ENCODE measurements at regions not wholly inside any gene's neighbourhood (a gene's known extent, or its start where the extent isn't known, plus 50 kb on each side); places are given as distances from the start of the nearest gene placed in this dataset.
A peak's percentile ranks its signal among the peaks of the same experiment; 100 is the strongest.

DNA sequence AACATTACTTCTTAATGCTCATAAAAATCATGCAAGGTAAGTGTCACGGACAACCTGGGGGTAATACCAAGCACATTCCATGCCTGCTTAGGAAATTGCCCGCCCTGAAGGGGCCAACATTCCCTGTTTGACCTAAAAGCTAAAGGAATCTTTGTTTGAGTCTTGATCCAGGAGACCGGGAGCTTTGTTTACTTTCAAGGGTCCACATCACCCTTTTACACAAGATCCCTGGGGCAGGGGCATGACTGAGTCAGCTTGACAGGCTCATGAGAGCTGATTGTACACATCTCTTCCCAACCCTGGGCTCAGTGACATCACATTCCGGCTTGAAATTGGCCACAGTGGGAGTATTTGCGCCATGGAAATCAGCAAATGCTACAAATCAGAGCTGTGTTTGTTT, 248.1 kb upstream of the HABP2 start:
- H3K9ac ChIP-seq (ENCODE audit: low read depth, low read length): no peak overlapping the region
- H3K27ac ChIP-seq (ENCODE audit: low read depth, low read length): no peak overlapping the region
- H3K36me3 ChIP-seq (ENCODE audit: control insufficient read depth, insufficient read depth, low read length): no peaks in the 10 kb centered on the region
- no peaks in the 10 kb centered on the region for H3K9me3 ChIP-seq (ENCODE audit: control insufficient read depth, insufficient read depth, low read length)
- H3K27me3 ChIP-seq (ENCODE audit: control insufficient read depth, insufficient read depth, low read length): no peaks in the 10 kb centered on the region
- H3K4me1 ChIP-seq (ENCODE audit: control insufficient read depth, insufficient read depth, low read length): 0 out of 2 replicates have a peak, but pooled peaks cover 5% of the 10 kb centered on the region
- H3K4me3 ChIP-seq (ENCODE audit: low read depth, low read length): no peak overlapping the region

DNA sequence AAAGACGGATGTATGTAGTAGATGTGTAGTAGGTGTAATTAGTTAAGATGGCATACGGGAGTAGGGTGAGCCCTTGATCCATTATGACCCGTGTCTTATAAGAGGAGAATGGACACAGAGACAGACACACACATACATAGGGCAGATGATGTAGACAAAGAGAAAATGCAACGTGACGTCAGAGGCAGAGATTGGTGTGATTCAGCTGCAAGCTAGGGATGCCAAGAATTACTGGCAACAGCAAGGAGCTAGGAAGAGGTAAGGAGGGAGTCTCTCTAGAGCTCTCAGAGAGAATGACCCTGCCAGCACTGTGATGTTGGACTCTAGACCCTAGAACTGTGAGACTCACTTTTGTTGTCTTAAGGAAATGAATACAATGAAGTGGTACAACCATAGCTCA, 247.0 kb upstream of the HABP2 start:
- Histone ChIP-seq H3K4me1 (ENCODE audit: control insufficient read depth, insufficient read depth, low read length) (peaks cover 9% of the 10 kb centered on the region; the same call in 1 of the 2 replicates), H3K27ac (ENCODE audit: low read depth, low read length) (no peak overlapping the region), H3K9ac (ENCODE audit: low read depth, low read length) (no peak overlapping the region), H3K27me3 (ENCODE audit: control insufficient read depth, insufficient read depth, low read length) (no peaks in the 10 kb centered on the region), H3K36me3 (ENCODE audit: control insufficient read depth, insufficient read depth, low read length) (no peaks in the 10 kb centered on the region), H3K9me3 (ENCODE audit: control insufficient read depth, insufficient read depth, low read length) (no peaks in the 10 kb centered on the region), H3K4me3 (ENCODE audit: low read depth, low read length) (no peak overlapping the region)

DNA sequence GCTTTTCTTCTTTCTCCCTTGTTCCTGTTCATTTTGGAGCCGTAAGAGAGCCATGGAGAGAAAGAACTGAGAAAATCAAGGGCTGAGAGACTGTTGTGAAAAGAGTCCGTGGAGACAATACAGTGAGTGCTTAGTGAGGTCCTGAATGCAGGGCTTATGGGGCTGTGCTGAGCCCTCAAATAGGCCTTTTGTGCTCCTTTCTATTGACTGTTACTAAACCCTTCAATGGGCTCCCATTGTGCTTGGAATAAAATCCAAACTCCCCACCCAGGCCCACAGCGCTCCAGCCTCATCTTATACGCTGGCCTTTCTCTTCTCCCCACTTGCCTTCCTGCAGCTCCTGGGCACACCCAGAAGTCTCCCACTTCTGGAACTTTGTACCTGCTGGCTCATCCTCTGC, 243.1 kb upstream of the HABP2 start:
- H3K4me1 ChIP-seq (ENCODE audit: control insufficient read depth, insufficient read depth, low read length): peaks cover 9% of the 10 kb centered on the region; the same call in 1 of the 2 replicates
- H3K9ac ChIP-seq (ENCODE audit: low read depth, low read length): no peak overlapping the region
- H3K9me3 ChIP-seq (ENCODE audit: control insufficient read depth, insufficient read depth, low read length): no peaks in the 10 kb centered on the region
- H3K27me3 ChIP-seq (ENCODE audit: control insufficient read depth, insufficient read depth, low read length): no peaks in the 10 kb centered on the region
- H3K36me3 ChIP-seq (ENCODE audit: control insufficient read depth, insufficient read depth, low read length): no peaks in the 10 kb centered on the region
- H3K27ac ChIP-seq (ENCODE audit: low read depth, low read length): peak overlapping the region; percentile 84
- no peak overlapping the region for H3K4me3 ChIP-seq (ENCODE audit: low read depth, low read length)

DNA sequence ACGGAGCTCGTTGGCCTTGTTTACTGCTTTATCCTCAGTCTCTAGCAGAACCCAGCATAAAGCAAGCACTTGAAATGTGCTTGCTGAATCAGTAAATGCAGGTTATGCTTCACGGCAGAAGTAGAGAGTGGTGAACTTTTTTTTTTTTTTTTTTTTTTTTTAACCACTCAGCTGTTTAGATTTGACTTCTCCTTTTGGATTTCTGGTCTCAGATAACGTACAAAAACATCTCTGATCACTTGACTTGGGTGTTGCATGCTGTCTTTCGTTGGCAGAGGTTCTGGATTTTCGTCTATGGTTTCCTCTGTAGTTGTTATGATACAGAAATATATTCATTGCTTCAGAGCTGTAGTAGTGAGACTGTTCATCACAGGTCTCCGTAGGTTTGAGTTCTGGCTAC, 242.5 kb upstream of the HABP2 start:
- no peak overlapping the region for H3K4me3 ChIP-seq (ENCODE audit: low read depth, low read length)
- H3K9ac ChIP-seq (ENCODE audit: low read depth, low read length): no peak overlapping the region
- H3K27ac ChIP-seq (ENCODE audit: low read depth, low read length): peak overlapping the region; percentile 60
- H3K27me3 ChIP-seq (ENCODE audit: control insufficient read depth, insufficient read depth, low read length): no peaks in the 10 kb centered on the region
- no peaks in the 10 kb centered on the region for H3K36me3 ChIP-seq (ENCODE audit: control insufficient read depth, insufficient read depth, low read length)
- H3K4me1 ChIP-seq (ENCODE audit: control insufficient read depth, insufficient read depth, low read length): peaks cover 9% of the 10 kb centered on the region; the same call in 1 of the 2 replicates
- H3K9me3 ChIP-seq (ENCODE audit: control insufficient read depth, insufficient read depth, low read length): no peaks in the 10 kb centered on the region

DNA sequence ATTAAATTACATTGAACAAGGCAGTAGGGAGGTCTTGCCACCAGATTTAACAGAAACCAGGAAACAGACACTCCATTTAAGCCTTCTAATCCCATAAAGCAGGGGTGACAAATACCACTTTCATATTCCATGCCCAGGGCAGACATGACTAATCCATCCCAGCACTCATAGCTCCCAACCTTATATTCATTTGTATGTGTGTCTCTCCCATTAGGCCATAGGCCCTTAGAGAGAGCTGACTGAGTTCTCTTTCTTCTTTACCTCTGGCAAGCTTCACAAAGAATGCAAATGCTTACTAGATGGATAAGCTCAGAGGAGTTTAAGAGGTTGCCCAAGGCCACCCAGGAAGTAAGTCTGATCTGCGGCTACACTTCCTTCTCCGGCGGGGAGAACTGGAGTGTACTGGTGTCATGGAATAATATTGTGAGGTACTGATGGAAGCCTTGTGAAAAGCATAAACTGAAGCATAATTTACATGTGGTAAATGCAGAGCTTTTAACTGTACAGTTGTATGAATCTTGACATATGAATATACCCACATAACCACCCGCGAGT, 239.7 kb upstream of the HABP2 start:
- Histone ChIP-seq H3K9me3 (ENCODE audit: control insufficient read depth, insufficient read depth, low read length) (no peaks in the 10 kb centered on the region), H3K36me3 (ENCODE audit: control insufficient read depth, insufficient read depth, low read length) (no peaks in the 10 kb centered on the region), H3K4me1 (ENCODE audit: control insufficient read depth, insufficient read depth, low read length) (peaks cover 9% of the 10 kb centered on the region; the same call in 1 of the 2 replicates), H3K4me3 (ENCODE audit: low read depth, low read length) (no peak overlapping the region), H3K27me3 (ENCODE audit: control insufficient read depth, insufficient read depth, low read length) (no peaks in the 10 kb centered on the region), H3K9ac (ENCODE audit: low read depth, low read length) (no peak overlapping the region), H3K27ac (ENCODE audit: low read depth, low read length) (no peak overlapping the region)

DNA sequence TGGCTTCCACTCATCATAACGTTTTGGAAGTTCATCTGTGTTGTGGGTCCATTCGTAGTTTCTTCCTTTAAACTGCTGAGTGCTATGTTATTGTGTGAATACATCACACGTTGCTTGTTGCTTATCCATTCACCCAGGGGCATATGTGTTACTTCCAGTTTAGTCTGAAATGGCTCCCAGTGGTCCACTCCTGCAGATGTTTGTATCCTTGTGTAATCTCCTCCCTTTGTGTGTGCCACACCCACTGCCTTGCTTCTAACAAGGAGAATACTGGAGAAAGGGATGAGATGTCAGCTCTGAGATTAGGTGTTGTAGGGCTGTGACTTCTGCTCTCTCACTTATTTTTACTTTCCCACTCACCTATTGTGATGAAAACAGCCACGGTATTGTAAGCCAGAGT, 239.1 kb upstream of the HABP2 start:
- H3K9me3 ChIP-seq (ENCODE audit: control insufficient read depth, insufficient read depth, low read length): no peaks in the 10 kb centered on the region
- peaks cover 9% of the 10 kb centered on the region; the same call in 1 of the 2 replicates for H3K4me1 ChIP-seq (ENCODE audit: control insufficient read depth, insufficient read depth, low read length)
- no peak overlapping the region for H3K4me3 ChIP-seq (ENCODE audit: low read depth, low read length)
- H3K36me3 ChIP-seq (ENCODE audit: control insufficient read depth, insufficient read depth, low read length): no peaks in the 10 kb centered on the region
- no peak overlapping the region for H3K9ac ChIP-seq (ENCODE audit: low read depth, low read length)
- no peak overlapping the region for H3K27ac ChIP-seq (ENCODE audit: low read depth, low read length)
- no peaks in the 10 kb centered on the region for H3K27me3 ChIP-seq (ENCODE audit: control insufficient read depth, insufficient read depth, low read length)

DNA sequence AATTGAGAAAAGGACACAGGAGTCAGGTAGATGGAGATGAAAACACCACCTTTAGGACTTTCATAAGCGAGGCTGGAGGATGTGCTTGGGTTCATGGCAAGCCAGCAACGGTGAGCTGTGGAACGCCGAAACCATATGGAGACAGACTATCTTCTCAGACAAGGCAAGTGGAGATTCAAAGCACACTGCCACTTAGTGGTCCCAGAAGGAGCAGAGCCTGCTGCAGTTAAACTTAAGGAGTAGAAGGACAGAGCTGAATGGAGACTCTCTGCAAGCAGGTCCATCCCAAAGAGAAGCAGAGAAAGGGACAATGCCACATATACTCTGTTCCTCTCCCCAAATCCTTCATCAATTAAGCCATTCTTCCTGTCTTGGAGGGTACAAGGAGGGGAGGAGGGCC, 236.3 kb upstream of the HABP2 start:
- no peak overlapping the region for H3K4me3 ChIP-seq (ENCODE audit: low read depth, low read length)
- H3K36me3 ChIP-seq (ENCODE audit: control insufficient read depth, insufficient read depth, low read length): no peaks in the 10 kb centered on the region
- H3K9me3 ChIP-seq (ENCODE audit: control insufficient read depth, insufficient read depth, low read length): no peaks in the 10 kb centered on the region
- H3K9ac ChIP-seq (ENCODE audit: low read depth, low read length): no peak overlapping the region
- no peaks in the 10 kb centered on the region for H3K27me3 ChIP-seq (ENCODE audit: control insufficient read depth, insufficient read depth, low read length)
- no peaks in the 10 kb centered on the region for H3K4me1 ChIP-seq (ENCODE audit: control insufficient read depth, insufficient read depth, low read length)
- no peak overlapping the region for H3K27ac ChIP-seq (ENCODE audit: low read depth, low read length)

DNA sequence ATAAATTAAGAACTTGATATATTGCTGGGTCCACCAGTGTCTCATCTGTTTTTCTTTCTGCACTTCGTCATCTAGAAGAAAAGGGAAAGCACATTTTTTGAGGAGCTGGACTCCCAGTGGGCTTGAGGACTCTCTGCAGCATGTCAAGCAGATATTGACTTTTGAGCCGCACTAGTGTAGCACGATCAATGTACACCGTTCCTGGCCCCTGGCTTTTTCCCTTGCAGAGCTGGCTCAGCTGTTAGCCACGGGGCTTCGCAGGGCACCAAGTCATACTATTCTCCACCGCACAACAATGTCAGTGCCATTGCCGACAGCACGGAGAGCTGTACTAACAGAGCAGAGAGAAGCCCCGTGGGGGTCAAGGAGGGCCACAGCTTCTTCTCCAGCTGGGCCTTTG, 235.4 kb upstream of the HABP2 start:
- Histone ChIP-seq H3K4me3 (ENCODE audit: low read depth, low read length) (no peak overlapping the region), H3K9ac (ENCODE audit: low read depth, low read length) (no peak overlapping the region), H3K4me1 (ENCODE audit: control insufficient read depth, insufficient read depth, low read length) (no peaks in the 10 kb centered on the region), H3K9me3 (ENCODE audit: control insufficient read depth, insufficient read depth, low read length) (no peaks in the 10 kb centered on the region), H3K27me3 (ENCODE audit: control insufficient read depth, insufficient read depth, low read length) (no peaks in the 10 kb centered on the region), H3K27ac (ENCODE audit: low read depth, low read length) (no peak overlapping the region), H3K36me3 (ENCODE audit: control insufficient read depth, insufficient read depth, low read length) (no peaks in the 10 kb centered on the region)

DNA sequence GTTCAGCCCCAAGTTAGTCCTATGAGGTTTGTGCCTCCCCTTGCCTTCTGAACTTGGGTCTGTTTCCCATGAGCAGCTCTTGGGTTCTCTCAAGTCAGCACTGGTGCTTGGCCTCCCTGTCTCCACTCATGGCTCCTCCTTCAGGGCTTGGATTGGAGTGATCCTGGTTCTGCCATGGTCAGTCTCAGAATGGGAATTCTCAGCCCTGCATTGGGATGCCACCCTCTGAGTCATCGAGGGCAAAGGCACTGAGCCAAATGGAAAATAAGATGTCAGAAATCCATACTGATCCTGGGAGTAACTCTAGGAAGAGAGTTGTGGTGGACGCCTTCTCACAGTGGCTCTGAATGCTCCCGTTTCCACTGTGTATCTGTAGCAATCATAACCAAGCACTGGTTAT, 233.4 kb upstream of the HABP2 start:
- H3K4me3 ChIP-seq (ENCODE audit: low read depth, low read length): no peak overlapping the region
- no peaks in the 10 kb centered on the region for H3K9me3 ChIP-seq (ENCODE audit: control insufficient read depth, insufficient read depth, low read length)
- H3K27me3 ChIP-seq (ENCODE audit: control insufficient read depth, insufficient read depth, low read length): no peaks in the 10 kb centered on the region
- H3K9ac ChIP-seq (ENCODE audit: low read depth, low read length): no peak overlapping the region
- H3K27ac ChIP-seq (ENCODE audit: low read depth, low read length): no peak overlapping the region
- no peaks in the 10 kb centered on the region for H3K36me3 ChIP-seq (ENCODE audit: control insufficient read depth, insufficient read depth, low read length)
- no peaks in the 10 kb centered on the region for H3K4me1 ChIP-seq (ENCODE audit: control insufficient read depth, insufficient read depth, low read length)

DNA sequence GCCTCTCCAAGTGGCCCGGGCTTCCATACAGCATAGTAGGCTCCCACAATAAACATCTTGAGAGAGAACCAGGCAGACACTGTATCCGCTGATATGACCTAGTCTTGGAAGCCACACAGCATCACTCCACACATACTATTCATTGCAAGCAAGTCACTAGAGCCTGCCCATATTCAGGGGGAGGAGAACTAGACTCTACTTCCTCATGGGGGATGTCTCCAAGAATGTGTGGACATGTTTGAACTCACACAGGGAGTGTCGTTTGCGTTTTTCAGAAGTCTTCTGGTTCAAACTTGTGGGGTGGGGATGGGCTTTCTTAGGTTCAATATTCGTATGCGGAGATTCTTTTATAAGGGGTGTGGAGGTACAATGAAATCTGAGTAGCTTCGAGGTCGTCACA, 232.6 kb upstream of the HABP2 start:
- no peaks in the 10 kb centered on the region for H3K36me3 ChIP-seq (ENCODE audit: control insufficient read depth, insufficient read depth, low read length)
- no peaks in the 10 kb centered on the region for H3K4me1 ChIP-seq (ENCODE audit: control insufficient read depth, insufficient read depth, low read length)
- no peak overlapping the region for H3K27ac ChIP-seq (ENCODE audit: low read depth, low read length)
- H3K9me3 ChIP-seq (ENCODE audit: control insufficient read depth, insufficient read depth, low read length): no peaks in the 10 kb centered on the region
- no peaks in the 10 kb centered on the region for H3K27me3 ChIP-seq (ENCODE audit: control insufficient read depth, insufficient read depth, low read length)
- H3K9ac ChIP-seq (ENCODE audit: low read depth, low read length): no peak overlapping the region
- no peak overlapping the region for H3K4me3 ChIP-seq (ENCODE audit: low read depth, low read length)

DNA sequence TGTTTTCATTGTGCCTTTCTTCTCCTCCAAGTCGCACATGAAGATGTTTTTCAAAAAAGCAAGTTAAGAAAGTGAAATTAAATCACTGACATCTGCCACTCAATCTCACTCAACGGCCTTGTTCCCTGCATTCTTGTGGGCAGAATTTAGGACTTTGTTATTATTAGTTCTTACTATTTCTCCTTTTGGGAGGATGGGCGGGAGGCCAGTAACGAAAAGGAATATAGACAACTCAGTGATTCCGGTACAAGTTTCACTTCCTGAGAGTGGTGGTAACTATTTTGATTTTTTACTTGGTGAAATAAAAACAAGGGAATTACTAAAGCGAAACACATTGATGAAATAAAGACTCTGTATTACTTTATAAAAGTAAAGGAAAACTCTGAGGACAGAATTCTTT, 231.9 kb upstream of the HABP2 start:
- no peak overlapping the region for H3K4me3 ChIP-seq (ENCODE audit: low read depth, low read length)
- no peak overlapping the region for H3K9ac ChIP-seq (ENCODE audit: low read depth, low read length)
- no peaks in the 10 kb centered on the region for H3K9me3 ChIP-seq (ENCODE audit: control insufficient read depth, insufficient read depth, low read length)
- H3K27me3 ChIP-seq (ENCODE audit: control insufficient read depth, insufficient read depth, low read length): no peaks in the 10 kb centered on the region
- H3K4me1 ChIP-seq (ENCODE audit: control insufficient read depth, insufficient read depth, low read length): peaks cover 2% of the 10 kb centered on the region; the same call in 1 of the 2 replicates
- H3K27ac ChIP-seq (ENCODE audit: low read depth, low read length): no peak overlapping the region
- no peaks in the 10 kb centered on the region for H3K36me3 ChIP-seq (ENCODE audit: control insufficient read depth, insufficient read depth, low read length)

DNA sequence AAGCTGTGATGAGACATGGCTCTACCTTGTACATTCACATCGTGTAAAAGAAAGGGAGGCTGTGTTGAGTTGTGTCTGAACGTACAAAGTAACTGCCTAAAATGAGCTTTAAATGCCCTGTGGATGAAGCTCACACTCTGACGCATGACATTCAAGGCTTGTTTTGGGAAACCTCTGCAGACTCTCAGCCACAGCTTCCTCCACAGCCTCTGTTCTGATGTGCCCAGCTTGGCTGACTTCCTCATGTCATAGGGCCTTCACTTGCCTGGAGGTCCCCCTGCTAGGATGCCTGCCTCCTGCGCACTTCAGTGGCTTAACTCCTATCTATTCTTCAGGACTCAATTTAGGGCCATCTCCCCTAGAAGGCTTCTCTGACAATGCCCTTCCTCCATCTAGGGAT, 230.0 kb upstream of the HABP2 start:
- peaks cover 14% of the 10 kb centered on the region for H3K4me1 ChIP-seq (ENCODE audit: control insufficient read depth, insufficient read depth, low read length)
- no peaks in the 10 kb centered on the region for H3K9me3 ChIP-seq (ENCODE audit: control insufficient read depth, insufficient read depth, low read length)
- no peak overlapping the region for H3K4me3 ChIP-seq (ENCODE audit: low read depth, low read length)
- H3K27me3 ChIP-seq (ENCODE audit: control insufficient read depth, insufficient read depth, low read length): no peaks in the 10 kb centered on the region
- no peak overlapping the region for H3K27ac ChIP-seq (ENCODE audit: low read depth, low read length)
- H3K9ac ChIP-seq (ENCODE audit: low read depth, low read length): no peak overlapping the region
- no peaks in the 10 kb centered on the region for H3K36me3 ChIP-seq (ENCODE audit: control insufficient read depth, insufficient read depth, low read length)
